IMR-90 (cell line): ENCODE measurements at regions not wholly inside any gene's neighbourhood (a gene's known extent, or its start where the extent isn't known, plus 50 kb on each side); places are given as distances from the start of the nearest gene placed in this dataset.

ENCODE experiments used
- BHLHE40 ChIP-seq: fragments of 150-350 bp; IDR thresholded peaks from 2 replicates; pipeline ENCODE4 v1.6.1; 2016; ENCODE audit warnings: mild to moderate bottlenecking, low read depth, low read length
- FOS ChIP-seq: fragments of 150-350 bp; IDR thresholded peaks from 2 replicates; pipeline ENCODE4 v1.6.1; 2016; ENCODE audit warnings: low read depth, low read length
- NFE2L2 ChIP-seq: fragments of 150-350 bp; IDR thresholded peaks from 2 replicates; pipeline ENCODE4 v1.6.1; 2016; ENCODE audit warnings: low read depth, mild to moderate bottlenecking, low read length
- POLR2A ChIP-seq: IDR thresholded peaks from 2 replicates; pipeline ENCODE4 v1.6.1; 2012; ENCODE audit warnings: mild to moderate bottlenecking, low read depth, low read length
- RAD21 ChIP-seq: IDR thresholded peaks from 2 replicates; pipeline ENCODE4 v1.6.1; 2012; ENCODE audit warnings: low read length, improper control_type of control experiment
- RCOR1 ChIP-seq: IDR thresholded peaks from 2 replicates; pipeline ENCODE4 v1.6.1; 2012; ENCODE audit warnings: mild to moderate bottlenecking, low read length, improper control_type of control experiment; ENCODE audit not compliant: insufficient replicate concordance
- RFX5 ChIP-seq: IDR thresholded peaks from 2 replicates; pipeline ENCODE4 v1.8.0; 2012; ENCODE audit warnings: low read depth, mild to moderate bottlenecking, low read length, moderate library complexity
- USF2 ChIP-seq: fragments of 150-350 bp; IDR thresholded peaks from 2 replicates; pipeline ENCODE4 v1.6.1; 2017; ENCODE audit warnings: mild to moderate bottlenecking, antibody characterized with exemption, low read length, low read depth
- TF ChIP-seq, protein P1 (sequence below): conservative IDR thresholded peaks from 2 replicates; pipeline ENCODE4 v1.5.1; 2012; ENCODE audit warnings: mild to moderate bottlenecking, low read depth, low read length, improper control_type of control experiment

DNA sequence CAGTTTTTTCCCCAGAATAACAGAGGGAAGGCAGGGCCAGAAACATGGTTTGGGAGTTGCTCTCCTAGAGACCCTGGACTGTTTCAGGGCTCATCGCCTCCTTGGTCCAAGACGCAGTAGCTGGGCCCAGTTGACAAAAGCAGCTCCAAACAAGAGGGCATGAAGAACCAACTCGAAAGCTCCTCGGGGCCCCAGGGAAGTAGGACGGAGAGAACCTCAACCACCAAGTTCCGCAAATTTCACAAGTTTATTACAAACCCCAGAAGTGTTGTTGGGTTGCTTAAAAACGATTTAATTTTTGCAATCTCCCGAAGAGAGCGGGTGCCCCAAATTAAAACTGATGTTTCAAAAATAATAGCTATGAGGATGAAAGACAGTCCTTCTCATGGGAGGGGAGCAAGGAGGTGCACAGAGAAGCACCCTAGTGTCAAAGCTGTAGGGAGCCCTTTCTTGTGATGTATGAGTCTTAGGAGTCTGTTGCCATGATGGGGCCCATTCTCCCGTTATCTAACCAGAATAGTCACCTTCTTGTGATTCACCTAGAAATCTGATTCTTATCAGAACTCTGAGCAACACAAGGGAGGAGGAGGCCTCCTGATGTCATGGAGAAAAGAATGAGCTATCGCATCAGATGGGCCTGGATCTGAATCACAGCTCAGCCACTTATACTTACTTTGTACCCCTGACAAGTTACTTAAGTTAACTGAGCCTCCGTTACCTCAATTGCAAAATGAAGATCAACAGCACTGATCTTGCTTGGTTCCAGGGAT, 165.7 kb upstream of the IRF2BP2 start:
- TF ChIP-seq, protein P1, sequence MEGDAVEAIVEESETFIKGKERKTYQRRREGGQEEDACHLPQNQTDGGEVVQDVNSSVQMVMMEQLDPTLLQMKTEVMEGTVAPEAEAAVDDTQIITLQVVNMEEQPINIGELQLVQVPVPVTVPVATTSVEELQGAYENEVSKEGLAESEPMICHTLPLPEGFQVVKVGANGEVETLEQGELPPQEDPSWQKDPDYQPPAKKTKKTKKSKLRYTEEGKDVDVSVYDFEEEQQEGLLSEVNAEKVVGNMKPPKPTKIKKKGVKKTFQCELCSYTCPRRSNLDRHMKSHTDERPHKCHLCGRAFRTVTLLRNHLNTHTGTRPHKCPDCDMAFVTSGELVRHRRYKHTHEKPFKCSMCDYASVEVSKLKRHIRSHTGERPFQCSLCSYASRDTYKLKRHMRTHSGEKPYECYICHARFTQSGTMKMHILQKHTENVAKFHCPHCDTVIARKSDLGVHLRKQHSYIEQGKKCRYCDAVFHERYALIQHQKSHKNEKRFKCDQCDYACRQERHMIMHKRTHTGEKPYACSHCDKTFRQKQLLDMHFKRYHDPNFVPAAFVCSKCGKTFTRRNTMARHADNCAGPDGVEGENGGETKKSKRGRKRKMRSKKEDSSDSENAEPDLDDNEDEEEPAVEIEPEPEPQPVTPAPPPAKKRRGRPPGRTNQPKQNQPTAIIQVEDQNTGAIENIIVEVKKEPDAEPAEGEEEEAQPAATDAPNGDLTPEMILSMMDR: no peak
- no peak for TF ChIP-seq POLR2A
- TF ChIP-seq USF2: no peak
- no peak for TF ChIP-seq NFE2L2
- TF ChIP-seq FOS: no peak
- TF ChIP-seq RCOR1: no peak
- TF ChIP-seq RFX5: no peak
- TF ChIP-seq RAD21: no peak
- no peak for TF ChIP-seq BHLHE40
